ENCODE measurements at regions not wholly inside any gene's neighbourhood (a gene's known extent, or its start where the extent isn't known, plus 50 kb on each side); places are given as distances from the start of the nearest gene placed in this dataset.

DNA sequence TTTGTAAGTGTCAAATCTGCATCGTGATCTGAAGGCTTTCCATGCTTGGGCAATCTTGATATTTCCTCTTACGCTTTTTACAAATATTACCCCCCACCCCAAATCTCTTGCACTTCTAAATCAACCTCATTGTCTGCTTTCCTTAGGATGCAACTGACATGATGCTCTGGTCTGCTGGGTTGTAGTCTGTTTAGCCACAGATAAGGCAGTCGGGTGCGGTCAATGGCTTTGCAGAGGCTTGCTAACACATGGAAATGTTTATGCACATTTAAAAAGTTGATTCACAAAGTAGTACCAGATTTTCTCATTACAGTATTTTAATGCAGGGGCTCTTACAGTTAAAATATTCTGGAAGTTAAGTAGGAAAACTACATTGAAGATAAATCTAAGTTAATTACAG, 172.5 kb downstream of the BAMBI start:
- H3K4me1 ChIP-seq, result peaks cover 0 to 12% (median 0%) of the 10 kb centered on the region in 4 donors
- intact Hi-C loops (cut with DNase I; ENCODE audit: low total_unique reads), result no loop called here
- TF ChIP-seq CTCF (IDR thresholded peaks at IDR 0.05), result no peak

GRCh38 chr10:28850784-28851183, 173.5 kb downstream of the BAMBI start:
- TF ChIP-seq CTCF (IDR thresholded peaks at IDR 0.05), result no peak
- Histone ChIP-seq H3K27me3 (peaks cover 0 to 4% of the 10 kb centered on the region in 2 donors), H3K4me3 (no peak overlapping the region), H3K27ac (no peak overlapping the region), H3K9me3 (no peaks in the 10 kb centered on the region), H3K4me1 (peaks cover 0 to 12% (median 0%) of the 10 kb centered on the region in 4 donors), H3K36me3 (no peaks in the 10 kb centered on the region)
- intact Hi-C loops (cut with DNase I; ENCODE audit: low total_unique reads), result no loop called here
- DNase-seq, result no peak

More for the DNA sequence above, 172.5 kb downstream of the BAMBI start:
- no peak for DNase-seq
- H3K27me3 ChIP-seq, result peaks cover 0 to 4% of the 10 kb centered on the region in 2 donors
- H3K9me3 ChIP-seq, result no peaks in the 10 kb centered on the region
- H3K27ac ChIP-seq, result no peak overlapping the region
- H3K36me3 ChIP-seq, result no peaks in the 10 kb centered on the region
- H3K4me3 ChIP-seq, result no peak overlapping the region

GRCh38 chr10:28853195-28853594, 175.9 kb downstream of the BAMBI start:
- DNase-seq, result no peak
- Histone ChIP-seq H3K4me1 (peaks cover 0 to 12% (median 0%) of the 10 kb centered on the region in 4 donors), H3K27ac (no peak overlapping the region), H3K9me3 (no peaks in the 10 kb centered on the region), H3K27me3 (peaks cover 0 to 4% of the 10 kb centered on the region in 2 donors), H3K4me3 (no peak overlapping the region), H3K36me3 (no peaks in the 10 kb centered on the region)
- intact Hi-C loops (cut with DNase I; ENCODE audit: low total_unique reads), result no loop called here
- TF ChIP-seq CTCF (IDR thresholded peaks at IDR 0.05), result no peak

GRCh38 chr10:28857164-28857563, 179.8 kb downstream of the BAMBI start:
- Histone ChIP-seq H3K4me3 (no peak overlapping the region), H3K9me3 (no peaks in the 10 kb centered on the region), H3K27ac (no peak overlapping the region), H3K4me1 (peaks cover 0 to 12% (median 0%) of the 10 kb centered on the region in 4 donors), H3K27me3 (peaks cover 0 to 4% of the 10 kb centered on the region in 2 donors), H3K36me3 (no peaks in the 10 kb centered on the region)
- intact Hi-C loops (cut with DNase I; ENCODE audit: low total_unique reads), result no loop called here
- no peak for TF ChIP-seq CTCF (IDR thresholded peaks at IDR 0.05)
- DNase-seq, result no peak

DNA sequence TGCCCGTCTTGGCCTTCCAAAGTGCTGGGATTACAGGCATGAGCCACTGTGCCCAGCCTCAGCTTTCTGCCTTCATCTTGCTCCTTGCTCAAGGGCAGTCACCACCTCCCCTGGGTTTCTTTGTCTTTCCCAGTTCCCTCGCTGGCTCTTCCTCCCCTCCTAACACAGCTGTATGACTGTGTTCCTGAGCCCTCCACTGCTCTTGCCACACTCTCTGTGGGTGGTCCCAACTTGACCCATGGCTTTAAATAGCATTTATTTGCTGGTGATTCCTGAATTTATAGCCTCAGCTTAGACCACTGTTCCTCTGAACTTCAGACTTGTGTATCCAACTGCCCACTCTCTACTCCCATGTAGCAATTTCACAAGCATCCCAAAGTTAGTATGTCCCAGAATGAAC, 181.3 kb downstream of the BAMBI start:
- H3K36me3 ChIP-seq, result no peaks in the 10 kb centered on the region
- H3K27me3 ChIP-seq, result peaks cover 0 to 4% of the 10 kb centered on the region in 2 donors
- peaks cover 0 to 4% (median 0%) of the 10 kb centered on the region in 4 donors for H3K4me1 ChIP-seq
- no peak overlapping the region for H3K4me3 ChIP-seq
- DNase-seq, result no peak
- intact Hi-C loops (cut with DNase I; ENCODE audit: low total_unique reads), result no loop called here
- no peak overlapping the region for H3K27ac ChIP-seq
- TF ChIP-seq CTCF (IDR thresholded peaks at IDR 0.05), result no peak
- H3K9me3 ChIP-seq, result no peaks in the 10 kb centered on the region

DNA sequence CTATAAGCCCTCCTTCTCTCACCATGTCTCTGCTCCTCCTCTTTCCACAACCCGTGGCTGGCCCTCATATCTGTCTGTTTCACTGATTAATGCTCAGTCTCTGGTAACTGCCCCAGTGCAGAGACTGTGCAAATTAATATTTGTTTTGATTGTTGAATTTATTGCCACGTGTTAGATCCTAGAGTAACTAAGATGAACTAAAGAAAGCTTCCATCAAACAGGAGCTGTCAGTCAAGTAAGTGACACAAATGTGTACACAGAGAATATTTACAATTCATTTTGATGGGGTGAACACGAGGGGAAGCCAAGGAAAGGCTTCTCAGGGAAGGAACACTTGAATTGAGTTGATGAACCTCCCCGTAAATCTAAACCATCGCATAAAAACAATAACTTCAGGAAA, 182.5 kb downstream of the BAMBI start:
- no peaks in the 10 kb centered on the region for H3K4me1 ChIP-seq
- no peak overlapping the region for H3K27ac ChIP-seq
- no peak for TF ChIP-seq CTCF (IDR thresholded peaks at IDR 0.05)
- H3K27me3 ChIP-seq, result peaks cover 0 to under 1% of the 10 kb centered on the region in 2 donors
- intact Hi-C loops (cut with DNase I; ENCODE audit: low total_unique reads), result no loop called here
- no peak overlapping the region for H3K4me3 ChIP-seq
- no peak for DNase-seq
- H3K36me3 ChIP-seq, result no peaks in the 10 kb centered on the region
- no peaks in the 10 kb centered on the region for H3K9me3 ChIP-seq
